ENCODE measurements at regions not wholly inside any gene's neighbourhood (a gene's known extent, or its start where the extent isn't known, plus 50 kb on each side); places are given as distances from the start of the nearest gene placed in this dataset.

- no peak for FAIRE-seq
- no peak for DNase-seq (ENCODE audit: low spot score in 2 of 2)
Measured at GRCh38 chr4:136055360-136055759, 1476.9 kb downstream of the PCDH18 start.

GRCh38 chr4:136036744-136037143 is 1495.5 kb downstream of the PCDH18 start:
- FAIRE-seq (no peak), DNase-seq (ENCODE audit: low spot score in 2 of 2) (no peak)

GRCh38 chr4:136032391-136032790 is 1499.9 kb downstream of the PCDH18 start:
- FAIRE-seq (no peak), DNase-seq (ENCODE audit: low spot score in 2 of 2) (no peak)

GRCh38 chr4:136025540-136025939 is 1506.8 kb downstream of the PCDH18 start:
- DNase-seq (ENCODE audit: low spot score in 2 of 2) = no peak

GRCh38 chr4:136017556-136017955 is 1514.7 kb downstream of the PCDH18 start:
- no peak for FAIRE-seq

More at GRCh38 chr4:136025540-136025939, 1506.8 kb downstream of the PCDH18 start:
- FAIRE-seq = no peak

GRCh38 chr4:136012220-136012619 is 1520.1 kb downstream of the PCDH18 start:
- DNase-seq (ENCODE audit: low spot score in 2 of 2) (no peak), FAIRE-seq (no peak)

More at GRCh38 chr4:136017556-136017955, 1514.7 kb downstream of the PCDH18 start:
- DNase-seq (ENCODE audit: low spot score in 2 of 2) = no peak

GRCh38 chr4:136009258-136009832 is 1522.9 kb downstream of the PCDH18 start:
- no peak for DNase-seq (ENCODE audit: low spot score in 2 of 2)
- FAIRE-seq = no peak

GRCh38 chr4:136007991-136008390 is 1524.3 kb downstream of the PCDH18 start:
- FAIRE-seq = no peak
- no peak for DNase-seq (ENCODE audit: low spot score in 2 of 2)

- no peak for FAIRE-seq
- DNase-seq (ENCODE audit: low spot score in 2 of 2) = no peak
Measured at GRCh38 chr4:136002316-136002715, 1530.0 kb downstream of the PCDH18 start.

- FAIRE-seq (no peak), DNase-seq (ENCODE audit: low spot score in 2 of 2) (no peak)
Measured at GRCh38 chr4:136001791-136002190, 1530.5 kb downstream of the PCDH18 start.

GRCh38 chr4:136000246-136000645 is 1532.0 kb downstream of the PCDH18 start:
- no peak for FAIRE-seq
- DNase-seq (ENCODE audit: low spot score in 2 of 2) = no peak

- DNase-seq (ENCODE audit: low spot score in 2 of 2) (no peak), FAIRE-seq (no peak)
Measured at GRCh38 chr4:135994360-135994759, 1537.9 kb downstream of the PCDH18 start.

GRCh38 chr4:135976860-135977259 is 1555.4 kb downstream of the PCDH18 start:
- no peak for DNase-seq (ENCODE audit: low spot score in 2 of 2)
- no peak for FAIRE-seq

GRCh38 chr4:135966936-135967335 is 1565.4 kb downstream of the PCDH18 start:
- FAIRE-seq (no peak), DNase-seq (ENCODE audit: low spot score in 2 of 2) (no peak)

- DNase-seq (ENCODE audit: low spot score in 2 of 2) (no peak), FAIRE-seq (no peak)
Measured at GRCh38 chr4:135963009-135963408, 1569.3 kb downstream of the PCDH18 start.

GRCh38 chr4:135949931-135950330 is 1582.4 kb downstream of the PCDH18 start:
- DNase-seq (ENCODE audit: low spot score in 2 of 2) (no peak), FAIRE-seq (no peak)

- no peak for DNase-seq (ENCODE audit: low spot score in 2 of 2)
- no peak for FAIRE-seq
Measured at GRCh38 chr4:135948797-135949196, 1583.5 kb downstream of the PCDH18 start.

- no peak for FAIRE-seq
- DNase-seq (ENCODE audit: low spot score in 2 of 2) = no peak
Measured at GRCh38 chr4:135941671-135942070, 1590.6 kb downstream of the PCDH18 start.

- no peak for FAIRE-seq
- DNase-seq (ENCODE audit: low spot score in 2 of 2) = no peak
Measured at GRCh38 chr4:135934026-135934425, 1598.3 kb downstream of the PCDH18 start.

- FAIRE-seq (no peak), DNase-seq (ENCODE audit: low spot score in 2 of 2) (no peak)
Measured at GRCh38 chr4:135927651-135928050, 1604.6 kb downstream of the PCDH18 start.

GRCh38 chr4:135921081-135921480 is 1611.2 kb downstream of the PCDH18 start:
- no peak for DNase-seq (ENCODE audit: low spot score in 2 of 2)
- FAIRE-seq = no peak

- DNase-seq (ENCODE audit: low spot score in 2 of 2) (no peak), FAIRE-seq (no peak)
Measured at GRCh38 chr4:135917011-135917410, 1615.3 kb downstream of the PCDH18 start.

- DNase-seq (ENCODE audit: low spot score in 2 of 2) (no peak), FAIRE-seq (no peak)
Measured at GRCh38 chr4:135900956-135901355, 1631.3 kb downstream of the PCDH18 start.
